Motor neuron (in vitro differentiated cells): ENCODE measurements at regions not wholly inside any gene's neighbourhood (a gene's known extent, or its start where the extent isn't known, plus 50 kb on each side); places are given as distances from the start of the nearest gene placed in this dataset.
A peak's percentile ranks its signal among the peaks of the same experiment; 100 is the strongest.
"Not testable (repeated sequence)": the region's sequence is repeated elsewhere in the genome, so short reads cannot be mapped to it uniquely, and the experiment has no call there.

ENCODE experiments used
- ATAC-seq, 8 experiments: fragments of 200-7000 bp; cut with Tn5 transposase; replicated peaks in 6 of 8; 2 replicates each; pipeline ENCODE4 v1.8.0; 2021; ENCODE audit warnings: mild to moderate bottlenecking in 8 of 8, moderate library complexity in 8 of 8
- H3K27ac ChIP-seq, 2 donors: fragments of 250-450 bp; sonication (Bioruptor Pico); 2 replicates each; pipeline ENCODE4 v1.9.0; 2021; ENCODE audit warnings: antibody characterized with exemption in 2 of 2, mild to moderate bottlenecking in 2 of 2, moderate library complexity in 1 of 2
- H3K4me1 ChIP-seq, 2 donors: fragments of 250-450 bp; sonication (Bioruptor Pico); replicated peaks in 1 of 2; 2 replicates each; pipeline ENCODE4 v1.6.1; 2021; ENCODE audit warnings: antibody characterized with exemption in 2 of 2, mild to moderate bottlenecking in 2 of 2, moderate library complexity in 1 of 2
- H3K4me3 ChIP-seq, 5 donors: fragments of 250-450 bp; sonication (Bioruptor Pico); 2 replicates each; pipeline ENCODE4 v1.9.0; 2021; ENCODE audit warnings: antibody characterized with exemption in 5 of 5, mild to moderate bottlenecking in 5 of 5, moderate library complexity in 4 of 5
- WGBS, 10 experiments: fragments of 450-650 bp; shearing (Covaris generic); methylation state at CpG; one replicate each; pipeline ENCODE4 v1.0.0; 2022; 5-methylcytosine and 5-hydroxymethylcytosine counted together
- in situ Hi-C, 9 experiments: fragments of 400-800 bp; cut with MboI; loops; one replicate each; pipeline ENCODE4 v1.15.0; 2021; ENCODE audit warnings: low sequenced_read_pairs in 9 of 9, low pct_unique_long_range_greater_than_20kb in 2 of 9; ENCODE audit not compliant: unreplicated experiment in 9 of 9

DNA sequence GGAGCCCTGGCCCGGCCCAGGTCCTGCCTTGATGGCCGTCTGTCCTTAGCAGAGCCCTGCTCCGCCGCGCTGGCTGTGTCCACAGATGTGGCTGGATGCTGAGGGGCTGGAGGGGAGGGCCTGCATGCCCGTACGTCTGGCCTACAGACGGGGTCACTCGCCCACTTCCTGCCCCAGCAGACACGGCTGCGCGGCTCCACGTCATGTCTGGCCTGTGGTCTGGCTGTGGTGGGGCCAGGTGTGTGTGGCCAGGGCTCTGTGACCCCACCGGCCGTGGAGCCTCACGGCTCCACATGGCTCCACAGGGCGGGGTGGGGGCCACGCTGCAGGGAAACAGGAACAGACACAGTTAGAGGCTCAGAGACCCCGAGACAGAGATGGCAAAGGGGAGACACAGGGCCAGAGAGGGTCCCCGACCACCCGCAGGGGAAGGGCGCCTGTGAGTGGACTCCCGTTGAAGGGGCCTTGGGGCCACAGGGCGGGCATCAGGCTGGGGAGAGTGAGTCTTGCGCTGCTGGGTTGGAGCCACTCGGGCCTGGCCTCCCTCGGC is 65.5 kb downstream of the TMEM121 start:
- H3K27ac ChIP-seq, ATAC-seq, H3K4me1 ChIP-seq, in situ Hi-C loops, H3K4me3 ChIP-seq: not testable (repeated sequence)
- whole genome bisulfite sequencing, 10 experiments = no CpG with 5 or more reads among the region's 27 CpGs

DNA sequence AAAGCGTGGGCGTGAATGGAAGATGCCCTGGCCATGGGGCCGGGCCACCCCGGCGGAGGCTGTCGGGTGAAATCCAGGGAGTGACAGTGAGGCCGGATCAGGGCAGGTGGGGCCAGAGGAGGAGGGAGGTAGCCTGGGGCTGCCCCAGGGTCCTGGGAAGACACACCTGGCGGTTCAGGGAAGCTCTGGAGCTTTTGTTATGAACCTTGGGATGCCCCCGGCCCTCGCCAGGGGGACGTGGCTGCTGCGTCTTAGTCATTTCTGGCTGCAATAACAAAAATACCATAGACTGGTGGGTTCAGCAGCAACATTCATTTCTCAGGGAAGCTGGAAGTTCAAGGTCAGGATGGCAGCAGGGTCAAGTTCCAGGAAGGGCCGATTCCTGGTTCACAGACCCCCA is 66.3 kb downstream of the TMEM121 start:
- 65% methylated on average over 4 of the region's 13 CpGs; no CpG with 5 or more reads in 9 of the 10 experiments for WGBS, 10 experiments
- in situ Hi-C loops, H3K4me3 ChIP-seq, ATAC-seq, H3K4me1 ChIP-seq, H3K27ac ChIP-seq: not testable (repeated sequence)

DNA sequence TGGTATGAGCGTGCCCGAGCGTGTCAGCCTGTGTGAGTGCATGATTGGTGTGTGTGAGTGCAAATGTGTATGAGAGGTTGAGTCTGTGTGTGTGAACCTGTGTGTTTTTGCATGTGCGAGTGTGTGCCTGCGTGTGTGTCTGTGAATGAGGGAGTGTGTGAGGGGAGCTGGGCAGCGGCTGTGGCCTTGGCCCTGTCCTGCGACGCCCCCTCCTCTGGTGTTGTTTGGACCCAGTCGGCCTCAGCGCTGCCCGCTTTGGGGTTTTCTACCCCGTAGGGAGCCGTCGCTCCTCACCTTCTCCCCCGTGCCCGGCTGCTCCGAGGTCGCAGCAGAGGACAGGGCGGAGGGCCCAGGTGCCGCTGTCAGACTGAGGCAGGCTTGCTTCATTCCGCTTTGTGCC is 69.0 kb downstream of the TMEM121 start:
- H3K4me3 ChIP-seq, H3K4me1 ChIP-seq, in situ Hi-C loops, H3K27ac ChIP-seq, ATAC-seq: not testable (repeated sequence)
- no CpG with 5 or more reads among the region's 21 CpGs for WGBS, 10 experiments

DNA sequence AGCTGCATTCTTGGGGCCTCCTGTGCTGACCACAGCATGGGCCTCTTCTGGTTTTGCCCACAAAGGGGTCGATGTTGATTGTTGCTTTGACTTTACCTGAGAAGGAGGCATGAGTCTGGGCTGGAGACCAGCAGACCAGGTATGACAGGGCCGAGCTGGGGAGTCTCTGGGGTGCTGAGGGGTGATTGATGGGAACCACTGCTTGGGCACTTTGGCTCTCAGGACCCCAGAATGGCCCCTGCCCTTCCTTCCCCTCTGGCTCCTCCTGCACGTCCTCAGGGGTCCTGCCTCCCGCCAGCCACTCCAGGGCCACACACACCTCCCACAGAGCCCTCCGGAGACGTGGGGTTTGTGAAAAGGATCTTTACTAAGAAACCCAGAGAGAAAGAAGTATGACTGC is 70.0 kb downstream of the TMEM121 start:
- H3K27ac ChIP-seq, ATAC-seq, in situ Hi-C loops, H3K4me3 ChIP-seq, H3K4me1 ChIP-seq: not testable (repeated sequence)
- no CpG with 5 or more reads among the region's 6 CpGs for WGBS, 10 experiments

DNA sequence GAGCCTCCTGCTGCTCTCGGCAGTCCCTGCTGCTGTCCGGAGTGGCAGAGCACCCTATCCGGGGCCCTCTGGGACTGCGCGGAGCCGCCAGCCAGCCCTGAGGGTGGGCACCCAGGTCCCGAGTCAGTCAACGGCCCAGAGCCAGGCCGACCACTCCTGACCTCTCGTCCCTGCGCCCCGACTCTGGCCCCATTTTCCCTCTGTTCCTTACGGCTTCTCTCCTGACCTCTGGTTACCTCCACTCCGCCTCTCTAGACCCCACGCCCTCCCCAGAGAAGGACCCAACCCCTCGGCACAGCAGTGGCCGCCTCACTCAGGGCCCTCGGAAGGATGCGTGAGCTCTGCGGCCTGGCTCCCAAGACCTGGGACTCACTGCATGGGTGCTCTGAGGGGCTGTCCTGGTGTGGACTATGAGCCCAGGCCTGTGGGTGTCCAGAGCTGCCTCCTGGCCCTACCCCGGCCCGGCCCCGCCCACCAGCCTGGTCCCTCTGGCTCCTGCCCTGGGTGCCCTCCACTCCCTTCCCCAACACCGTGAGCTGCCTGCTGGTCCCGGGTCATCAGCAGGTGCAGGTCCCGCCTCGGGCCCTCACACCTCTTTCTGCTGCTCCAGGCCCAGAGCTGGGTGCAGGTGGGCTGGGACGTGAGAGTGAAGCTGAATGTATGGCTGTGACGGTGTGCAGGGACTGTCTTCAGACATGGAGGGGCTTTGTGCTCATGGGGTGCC is 71.8 kb downstream of the TMEM121 start:
- ATAC-seq, H3K4me3 ChIP-seq, in situ Hi-C loops, H3K4me1 ChIP-seq, H3K27ac ChIP-seq: not testable (repeated sequence)
- no CpG with 5 or more reads among the region's 29 CpGs for WGBS, 10 experiments

DNA sequence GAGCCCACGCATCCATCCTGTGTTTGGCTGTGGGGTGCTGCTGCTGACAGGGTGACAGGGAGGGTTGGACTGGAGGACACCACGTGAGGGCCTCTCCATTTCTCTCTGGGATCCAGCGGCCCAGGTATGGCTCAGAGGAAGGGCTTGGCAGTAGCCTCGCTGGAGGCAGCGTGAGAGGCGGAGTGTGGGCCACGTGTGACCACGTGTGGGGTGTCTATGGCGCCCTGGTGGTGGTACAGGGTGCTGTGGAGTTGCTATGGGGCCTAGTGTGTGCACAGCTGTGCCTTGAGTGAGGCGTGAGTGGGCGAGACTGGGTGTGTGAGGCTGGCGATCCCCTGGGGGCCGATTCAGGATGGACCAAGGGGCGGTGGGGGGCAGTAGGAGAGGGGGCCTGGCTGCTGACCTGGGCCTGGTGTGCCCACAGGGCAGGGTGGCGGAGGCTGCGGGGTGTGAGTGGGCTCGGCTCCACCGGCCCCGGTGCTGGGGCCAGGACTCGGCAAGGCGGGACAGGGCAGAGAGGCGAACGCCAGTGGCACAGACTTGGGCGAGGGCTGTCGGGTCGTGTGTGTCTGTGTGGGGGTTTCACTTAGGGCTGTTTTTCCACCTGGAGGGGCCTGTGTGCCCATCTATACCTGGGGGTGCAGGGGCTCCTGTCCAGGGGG is 72.7 kb downstream of the TMEM121 start:
- H3K27ac ChIP-seq, H3K4me1 ChIP-seq, H3K4me3 ChIP-seq, in situ Hi-C loops, ATAC-seq: not testable (repeated sequence)
- WGBS, 10 experiments = 13% methylated on average over 3 of the region's 26 CpGs; no CpG with 5 or more reads in 9 of the 10 experiments

GRCh38 chr14:105600195-105600938 is 74.0 kb downstream of the TMEM121 start:
- H3K4me1 ChIP-seq, H3K27ac ChIP-seq, ATAC-seq, in situ Hi-C loops, H3K4me3 ChIP-seq: not testable (repeated sequence)
- 20% methylated on average over 1 of the region's 52 CpGs; no CpG with 5 or more reads in 9 of the 10 experiments for WGBS, 10 experiments

- no peak overlapping the region for H3K27ac ChIP-seq
- 10% methylated on average over 2 of the region's 19 CpGs; no CpG with 5 or more reads in 9 of the 10 experiments for whole genome bisulfite sequencing, 10 experiments
- in situ Hi-C loops = no loop called here
- ATAC-seq = no peak
- H3K4me1 ChIP-seq = no peaks in the 10 kb centered on the region
- H3K4me3 ChIP-seq = no peak overlapping the region
Measured at GRCh38 chr14:105600939-105601359, 74.6 kb downstream of the TMEM121 start.

GRCh38 chr14:105601360-105602242 is 75.2 kb downstream of the TMEM121 start:
- in situ Hi-C loops = no loop called here
- no peak for ATAC-seq
- Histone ChIP-seq H3K4me3 (no peak overlapping the region), H3K27ac (no peak overlapping the region), H3K4me1 (no peaks in the 10 kb centered on the region)
- WGBS, 10 experiments = 0 to 59% (median 56%) methylated on average over 1 to 9 of the region's 20 CpGs; no CpG with 5 or more reads in 7 of the 10 experiments

DNA sequence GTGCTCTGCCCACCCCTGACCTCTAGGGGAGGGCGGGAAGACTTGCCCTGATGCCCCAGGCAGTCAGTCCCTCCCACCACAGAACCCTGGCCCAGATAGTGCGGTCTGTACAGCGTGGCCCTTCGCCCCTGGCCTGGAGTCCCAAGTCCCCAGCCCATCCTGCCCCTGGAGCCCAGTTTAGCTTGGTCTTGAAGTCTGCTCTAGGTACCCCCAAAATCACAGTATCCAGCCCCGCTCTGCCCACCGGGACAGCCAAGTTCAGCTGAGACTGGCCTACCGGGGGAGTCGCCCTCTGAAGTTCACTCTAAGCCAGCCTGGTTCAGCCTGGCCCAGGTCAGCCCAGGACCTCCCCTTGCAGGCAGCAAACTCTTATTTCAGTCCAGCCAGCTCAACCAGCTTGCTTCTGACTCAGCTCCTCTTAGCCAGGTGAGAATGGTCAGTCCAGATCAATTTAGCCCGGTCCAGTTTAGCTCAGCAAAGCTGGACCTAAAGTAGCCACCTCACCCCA is 75.9 kb downstream of the TMEM121 start:
- WGBS, 10 experiments = 32 to 92% (median 70%) methylated on average over 1 to 4 of the region's 9 CpGs; no CpG with 5 or more reads in 6 of the 10 experiments
- in situ Hi-C loops = no loop called here
- no peak overlapping the region for H3K4me3 ChIP-seq
- no peaks in the 10 kb centered on the region for H3K4me1 ChIP-seq
- ATAC-seq = no peak
- no peak overlapping the region for H3K27ac ChIP-seq

- in situ Hi-C loops = no loop called here
- Histone ChIP-seq H3K4me1 (no peaks in the 10 kb centered on the region), H3K27ac (no peak overlapping the region), H3K4me3 (no peak overlapping the region)
- ATAC-seq = peak in 3 of 8 experiments; percentile 64 to 84 (median 72)
- WGBS, 10 experiments = 0 to 80% (median 24%) methylated on average over 1 to 3 of the region's 6 CpGs; no CpG with 5 or more reads in 2 of the 10 experiments
Measured at GRCh38 chr14:105602799-105603793, 76.7 kb downstream of the TMEM121 start.
